ENCODE measurements at regions not wholly inside any gene's neighbourhood (a gene's known extent, or its start where the extent isn't known, plus 50 kb on each side); places are given as distances from the start of the nearest gene placed in this dataset.
A peak's percentile ranks its signal among the peaks of the same experiment; 100 is the strongest.

- Histone ChIP-seq H3K4me1 (ENCODE audit: insufficient read depth, low read length, poor library complexity, severe bottlenecking) (peaks cover 9% of the 10 kb centered on the region), H3K9me3 (ENCODE audit: low read depth, low read length, poor library complexity, severe bottlenecking) (no peaks in the 10 kb centered on the region), H3K27ac (ENCODE audit: low read depth, low read length, poor library complexity, severe bottlenecking) (no peak overlapping the region), H3K36me3 (ENCODE audit: insufficient read depth, low read length, poor library complexity, severe bottlenecking) (no peaks in the 10 kb centered on the region), H3K27me3 (replicated peaks; ENCODE audit: insufficient read depth, low read depth, low read length, poor library complexity) (no peaks in the 10 kb centered on the region), H3K4me3 (ENCODE audit: low read depth, low read length, poor library complexity, severe bottlenecking) (no peak overlapping the region)
- CTCF ChIA-PET: no interaction called here
- no peak for TF ChIP-seq EZH2 (IDR thresholded peaks at IDR 0.05; ENCODE audit: borderline replicate concordance, low read depth, low read length, poor library complexity, severe bottlenecking)
- TF ChIP-seq, protein P1, sequence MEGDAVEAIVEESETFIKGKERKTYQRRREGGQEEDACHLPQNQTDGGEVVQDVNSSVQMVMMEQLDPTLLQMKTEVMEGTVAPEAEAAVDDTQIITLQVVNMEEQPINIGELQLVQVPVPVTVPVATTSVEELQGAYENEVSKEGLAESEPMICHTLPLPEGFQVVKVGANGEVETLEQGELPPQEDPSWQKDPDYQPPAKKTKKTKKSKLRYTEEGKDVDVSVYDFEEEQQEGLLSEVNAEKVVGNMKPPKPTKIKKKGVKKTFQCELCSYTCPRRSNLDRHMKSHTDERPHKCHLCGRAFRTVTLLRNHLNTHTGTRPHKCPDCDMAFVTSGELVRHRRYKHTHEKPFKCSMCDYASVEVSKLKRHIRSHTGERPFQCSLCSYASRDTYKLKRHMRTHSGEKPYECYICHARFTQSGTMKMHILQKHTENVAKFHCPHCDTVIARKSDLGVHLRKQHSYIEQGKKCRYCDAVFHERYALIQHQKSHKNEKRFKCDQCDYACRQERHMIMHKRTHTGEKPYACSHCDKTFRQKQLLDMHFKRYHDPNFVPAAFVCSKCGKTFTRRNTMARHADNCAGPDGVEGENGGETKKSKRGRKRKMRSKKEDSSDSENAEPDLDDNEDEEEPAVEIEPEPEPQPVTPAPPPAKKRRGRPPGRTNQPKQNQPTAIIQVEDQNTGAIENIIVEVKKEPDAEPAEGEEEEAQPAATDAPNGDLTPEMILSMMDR (conservative IDR thresholded peaks at IDR 0.05; ENCODE audit: low read depth, low read length): no peak
- no TSS peak for BruUV-seq (replicated peaks)
- intact Hi-C loops (cut with micrococcal nuclease; ENCODE audit: unreplicated experiment): no loop called here
- POLR2A ChIA-PET (ENCODE audit: low non-redundant PET): no interaction called here
- no peak for DNase-seq (ENCODE audit: low spot score)
Observed at GRCh38 chr5:60195551-60195950, 302.0 kb upstream of the PDE4D start.

DNA sequence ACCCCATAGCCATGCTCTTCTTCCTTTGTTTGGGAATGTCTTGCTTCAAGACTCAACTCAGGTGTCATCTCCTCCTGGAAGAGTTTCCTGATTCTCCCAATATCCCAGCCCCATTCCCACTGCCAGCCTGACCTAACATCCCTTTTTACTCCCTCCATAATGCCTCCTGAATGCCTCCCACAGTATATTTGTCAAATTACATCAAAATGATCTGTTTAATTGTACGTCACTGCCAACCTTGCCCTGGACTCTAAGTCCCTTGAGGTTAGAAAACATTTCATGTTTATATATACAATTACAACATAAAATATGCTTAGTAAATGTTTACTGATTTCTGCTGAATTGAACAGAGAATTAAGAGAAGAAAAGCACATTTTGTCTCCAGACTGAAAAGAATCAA is 301.6 kb upstream of the PDE4D start:
- Histone ChIP-seq H3K36me3 (ENCODE audit: insufficient read depth, low read length, poor library complexity, severe bottlenecking) (no peaks in the 10 kb centered on the region), H3K4me1 (ENCODE audit: insufficient read depth, low read length, poor library complexity, severe bottlenecking) (peaks cover 9% of the 10 kb centered on the region), H3K4me3 (ENCODE audit: low read depth, low read length, poor library complexity, severe bottlenecking) (no peak overlapping the region), H3K27me3 (replicated peaks; ENCODE audit: insufficient read depth, low read depth, low read length, poor library complexity) (peaks cover 4% of the 10 kb centered on the region), H3K27ac (ENCODE audit: low read depth, low read length, poor library complexity, severe bottlenecking) (no peak overlapping the region), H3K9me3 (ENCODE audit: low read depth, low read length, poor library complexity, severe bottlenecking) (no peaks in the 10 kb centered on the region)
- intact Hi-C loops (cut with micrococcal nuclease; ENCODE audit: unreplicated experiment): no loop called here
- TF ChIP-seq EZH2 (IDR thresholded peaks at IDR 0.05; ENCODE audit: borderline replicate concordance, low read depth, low read length, poor library complexity, severe bottlenecking): no peak
- TF ChIP-seq, protein P1 (conservative IDR thresholded peaks at IDR 0.05; ENCODE audit: low read depth, low read length): no peak
- no TSS peak for BruUV-seq (replicated peaks)
- DNase-seq (ENCODE audit: low spot score): no peak
- CTCF ChIA-PET: interaction anchor here (0.6 kb wide), 1 partner anchor 12 kb away, joined by 3 read pairs; no protein-coding TSS in a partner anchor
- POLR2A ChIA-PET (ENCODE audit: low non-redundant PET): no interaction called here

GRCh38 chr5:60185231-60186099 is 291.9 kb upstream of the PDE4D start:
- Histone ChIP-seq H3K27ac (ENCODE audit: low read depth, low read length, poor library complexity, severe bottlenecking) (no peak overlapping the region), H3K36me3 (ENCODE audit: insufficient read depth, low read length, poor library complexity, severe bottlenecking) (no peaks in the 10 kb centered on the region), H3K4me3 (ENCODE audit: low read depth, low read length, poor library complexity, severe bottlenecking) (no peak overlapping the region), H3K9me3 (ENCODE audit: low read depth, low read length, poor library complexity, severe bottlenecking) (no peaks in the 10 kb centered on the region), H3K27me3 (replicated peaks; ENCODE audit: insufficient read depth, low read depth, low read length, poor library complexity) (peaks cover 62% of the 10 kb centered on the region), H3K4me1 (ENCODE audit: insufficient read depth, low read length, poor library complexity, severe bottlenecking) (no peaks in the 10 kb centered on the region)
- ChIA-PET CTCF (no interaction called here), POLR2A (ENCODE audit: low non-redundant PET) (no interaction called here)
- DNase-seq (ENCODE audit: low spot score): peak; percentile 16
- no TSS peak for BruUV-seq (replicated peaks)
- intact Hi-C loops (cut with micrococcal nuclease; ENCODE audit: unreplicated experiment): no loop called here
- TF ChIP-seq, protein P1 (conservative IDR thresholded peaks at IDR 0.05; ENCODE audit: low read depth, low read length): no peak
- no peak for TF ChIP-seq EZH2 (IDR thresholded peaks at IDR 0.05; ENCODE audit: borderline replicate concordance, low read depth, low read length, poor library complexity, severe bottlenecking)

Data from A673 (cell line).